Hypothalamus (tissue), 51 donors: ENCODE measurements at regions not wholly inside any gene's neighbourhood (a gene's known extent, or its start where the extent isn't known, plus 50 kb on each side); places are given as distances from the start of the nearest gene placed in this dataset.
"Not testable (repeated sequence)": the region's sequence is repeated elsewhere in the genome, so short reads cannot be mapped to it uniquely, and the experiment has no call there.

Source experiments
- DNase-seq, 51 donors: peaks; one replicate each; lab custom pipeline; 2025; lab: John Stamatoyannopoulos, UW

DNA sequence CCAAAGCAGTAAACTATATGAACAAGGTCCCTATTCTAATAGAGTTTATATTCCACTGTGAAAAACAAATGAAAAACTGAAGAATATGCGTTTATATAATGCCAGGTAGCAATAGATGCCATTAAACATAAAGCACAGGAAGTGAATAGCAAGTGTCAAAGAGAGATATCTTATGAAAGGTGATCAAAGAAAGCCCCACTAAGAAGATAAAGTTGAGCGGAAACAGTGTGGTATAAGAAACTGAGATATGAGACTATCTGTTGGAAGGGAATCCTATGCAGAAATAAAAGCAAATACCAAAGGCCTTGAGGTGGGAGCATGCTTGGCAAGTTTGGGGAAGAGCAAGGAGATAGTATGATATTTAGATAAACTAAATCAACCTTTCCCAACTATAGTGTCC is 123.1 kb upstream of the FAR2 start:
- no peak for DNase-seq

DNA sequence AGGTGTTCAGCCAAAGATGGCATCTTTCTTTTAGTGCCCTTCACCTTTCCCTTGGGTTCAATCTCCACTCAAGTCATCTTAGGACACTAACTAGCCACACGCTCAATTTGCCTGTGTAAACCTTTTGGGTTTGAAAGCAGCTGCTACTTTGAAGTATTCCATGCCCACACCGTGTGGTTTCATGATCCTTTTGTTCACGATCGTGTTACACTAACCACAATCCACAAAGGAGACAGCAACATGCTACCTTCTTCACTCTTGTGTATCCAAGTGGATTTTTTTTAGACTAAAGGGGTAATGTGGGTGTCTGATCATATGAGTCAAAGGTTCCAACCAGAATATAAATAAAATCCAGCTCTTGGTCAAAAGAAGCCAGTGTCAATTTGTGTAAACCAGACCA is 122.7 kb upstream of the FAR2 start:
- no peak for DNase-seq

DNA sequence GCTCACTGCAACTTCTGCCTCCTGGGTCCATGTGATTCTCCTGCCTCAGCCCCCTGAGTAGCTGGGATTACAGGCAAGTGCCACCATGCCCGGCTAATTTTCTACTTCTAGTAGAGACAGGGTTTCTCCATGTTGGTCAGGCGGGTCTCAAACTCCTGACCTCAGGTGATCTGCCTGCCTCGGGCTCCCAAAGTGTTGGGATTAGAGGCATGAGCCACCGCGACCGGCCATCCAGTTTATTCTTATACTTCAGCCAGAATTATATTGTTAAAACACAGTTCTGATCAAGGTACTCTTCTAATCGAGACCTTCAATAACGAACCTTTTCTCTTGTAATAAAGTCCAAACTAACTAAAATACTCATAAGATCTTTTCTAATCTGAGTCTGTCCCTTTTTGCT is 119.6 kb upstream of the FAR2 start:
- DNase-seq = not testable (repeated sequence)

DNA sequence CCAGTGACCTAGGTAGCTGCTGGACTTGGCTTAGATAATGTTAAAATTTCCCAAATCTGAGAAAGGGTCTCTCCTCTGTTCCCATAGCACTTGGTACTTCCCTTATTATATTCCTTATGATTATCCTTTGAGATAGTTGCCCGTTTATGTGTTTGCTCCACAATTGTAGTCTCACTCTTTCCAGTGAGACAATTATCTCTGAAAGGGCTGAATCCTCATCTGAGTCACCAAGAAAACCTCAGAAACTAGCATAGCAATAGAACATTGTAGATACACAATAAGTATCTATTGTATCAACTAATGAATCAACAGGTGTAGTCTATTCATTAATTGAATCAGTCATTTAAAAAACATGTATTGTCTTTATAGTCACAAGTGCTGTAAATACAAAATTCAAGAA is 119.1 kb upstream of the FAR2 start:
- no peak for DNase-seq

DNA sequence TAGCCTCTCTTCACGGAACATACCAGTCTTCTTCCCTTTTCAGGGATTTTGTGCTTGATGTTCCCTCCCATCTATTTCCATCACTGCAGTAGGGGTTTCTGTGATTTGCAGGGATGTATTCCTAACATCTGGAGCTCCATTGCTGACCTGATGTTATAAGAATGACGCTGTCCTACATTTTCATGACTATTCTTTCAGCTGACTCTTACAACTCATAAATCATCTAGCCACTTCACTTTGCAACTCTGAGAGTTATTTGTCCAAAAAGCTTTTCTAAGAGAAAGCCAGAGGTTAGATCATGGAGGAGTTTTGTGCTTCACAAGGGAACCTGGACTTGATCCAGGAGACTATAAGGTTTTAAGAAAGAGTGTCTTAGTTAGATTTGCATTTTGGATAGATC is 116.6 kb upstream of the FAR2 start:
- DNase-seq = no peak

DNA sequence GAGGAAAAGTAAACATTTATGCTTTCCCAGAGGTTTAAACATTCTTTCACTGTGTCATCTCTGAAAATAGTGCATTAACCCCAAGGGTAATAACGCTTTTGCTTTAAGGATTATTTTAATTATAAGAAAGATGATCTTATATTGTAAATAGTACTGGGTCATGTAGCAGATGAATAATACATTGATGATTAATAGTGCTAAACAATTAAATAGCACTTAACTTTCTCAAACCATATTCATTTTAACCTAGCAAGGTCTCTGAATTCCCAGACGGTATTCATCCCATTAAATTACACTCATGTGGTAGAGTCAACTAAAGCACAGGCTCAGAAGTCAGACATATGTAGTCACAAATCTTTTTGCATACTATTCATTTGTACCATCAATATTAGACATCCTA is 115.6 kb upstream of the FAR2 start:
- no peak for DNase-seq

DNA sequence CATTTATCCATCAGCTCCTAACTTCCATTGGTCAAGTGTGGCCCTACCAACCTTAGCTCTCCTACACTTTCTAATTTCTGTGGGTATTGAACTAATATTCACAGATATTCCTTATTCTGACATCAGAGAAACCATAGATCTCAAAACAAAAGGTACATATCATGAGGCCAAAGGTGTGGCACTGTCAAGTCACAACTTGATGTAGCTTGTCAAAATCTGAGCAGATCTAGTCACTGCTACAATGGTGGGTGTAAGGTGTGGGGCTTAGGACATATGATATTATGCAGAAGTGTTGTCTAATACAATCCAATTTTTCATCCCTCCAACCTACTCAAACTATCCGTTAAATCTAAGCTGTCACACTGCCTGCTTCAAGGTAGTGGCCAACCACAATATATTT is 114.0 kb upstream of the FAR2 start:
- no peak for DNase-seq

DNA sequence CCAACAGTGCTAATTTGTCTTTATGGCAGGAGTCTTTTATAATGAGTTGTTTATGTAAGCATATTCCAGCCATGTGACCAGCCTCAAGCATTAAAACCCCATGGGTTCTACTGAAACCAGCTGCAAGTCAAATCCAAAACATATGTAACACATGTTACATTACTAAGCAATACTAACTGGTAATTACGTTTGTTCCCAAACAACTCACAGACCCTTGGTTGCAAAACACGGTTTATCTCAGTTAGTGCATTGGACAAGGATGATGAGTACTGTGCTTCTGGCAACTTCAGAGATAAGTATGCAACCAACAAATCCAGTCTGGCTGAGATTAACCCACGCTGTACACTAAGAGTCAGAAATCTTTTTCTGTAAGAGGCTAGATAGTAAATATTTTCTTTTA is 110.1 kb upstream of the FAR2 start:
- no peak for DNase-seq

DNA sequence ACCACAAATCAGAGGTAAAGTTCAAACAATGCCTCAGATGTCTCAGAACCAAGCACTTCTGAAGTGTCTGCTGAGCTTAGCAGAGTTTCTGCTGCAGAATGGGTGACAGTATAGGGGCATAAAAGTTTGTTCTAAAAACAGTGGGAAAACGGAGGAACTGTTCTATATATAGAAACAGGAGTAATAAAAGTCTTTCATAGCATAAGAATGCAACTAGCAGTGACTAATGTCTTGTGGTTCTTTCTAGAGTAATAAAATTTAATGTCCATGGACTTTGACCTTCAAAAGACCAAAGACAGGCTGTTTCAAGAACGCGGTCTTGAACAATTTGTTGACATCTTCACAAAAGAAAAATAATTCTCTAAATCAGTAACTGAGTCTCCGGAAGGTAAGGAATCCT is 107.5 kb upstream of the FAR2 start:
- DNase-seq = no peak

DNA sequence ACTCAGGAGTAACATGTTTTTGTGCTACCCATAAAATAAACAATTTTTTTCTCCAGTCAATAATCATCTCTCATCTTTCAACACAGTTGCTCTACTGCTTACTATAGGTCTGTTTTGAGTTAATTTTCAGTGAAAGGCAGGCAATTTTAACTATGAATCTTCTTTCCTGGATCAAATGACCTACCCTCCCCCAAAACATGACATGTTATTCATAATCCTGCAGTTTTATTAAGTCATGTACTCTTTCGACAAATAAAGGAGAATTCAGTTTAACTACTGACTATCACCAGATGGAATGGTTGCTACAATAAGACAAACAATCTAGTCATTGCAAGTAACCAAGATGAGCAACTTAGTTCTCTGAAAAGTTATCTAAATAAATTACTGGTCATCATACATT is 106.0 kb upstream of the FAR2 start:
- no peak for DNase-seq

DNA sequence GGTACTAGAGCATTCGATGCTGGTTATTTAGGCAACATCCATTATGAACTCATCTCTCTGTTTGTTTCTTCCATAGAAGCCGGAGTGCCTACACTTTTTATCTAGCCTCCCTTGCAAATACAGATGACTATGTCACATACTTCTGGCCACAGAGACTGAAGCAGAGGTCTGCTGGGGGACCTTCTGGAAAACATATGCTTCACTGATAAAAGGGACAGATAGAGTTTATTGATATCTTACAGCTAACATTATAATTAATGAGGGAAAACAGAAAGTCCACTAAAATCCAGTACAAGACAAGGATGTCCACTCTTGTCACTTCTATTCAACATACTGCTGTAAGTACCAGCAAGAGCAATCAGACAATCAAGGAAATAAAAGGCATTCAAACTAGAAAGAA is 104.3 kb upstream of the FAR2 start:
- no peak for DNase-seq

DNA sequence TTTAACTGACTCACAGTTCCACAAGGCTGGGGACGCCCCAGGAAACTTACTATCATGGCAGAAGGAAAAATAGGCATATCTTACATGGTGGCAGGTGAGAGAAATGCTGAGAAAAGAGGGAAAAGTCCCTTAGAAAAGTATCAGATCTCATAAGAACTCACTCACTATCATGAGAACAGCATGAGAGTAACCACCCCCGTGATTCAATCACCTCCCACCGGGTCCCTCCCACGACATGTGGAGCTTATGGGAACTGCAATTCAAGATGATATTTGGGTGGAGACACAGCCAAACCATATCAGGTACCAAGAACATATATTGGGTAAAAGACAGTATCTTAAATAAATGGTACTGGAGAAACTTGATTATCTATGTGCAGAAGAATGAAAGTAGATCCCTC is 100.3 kb upstream of the FAR2 start:
- DNase-seq = no peak

DNA sequence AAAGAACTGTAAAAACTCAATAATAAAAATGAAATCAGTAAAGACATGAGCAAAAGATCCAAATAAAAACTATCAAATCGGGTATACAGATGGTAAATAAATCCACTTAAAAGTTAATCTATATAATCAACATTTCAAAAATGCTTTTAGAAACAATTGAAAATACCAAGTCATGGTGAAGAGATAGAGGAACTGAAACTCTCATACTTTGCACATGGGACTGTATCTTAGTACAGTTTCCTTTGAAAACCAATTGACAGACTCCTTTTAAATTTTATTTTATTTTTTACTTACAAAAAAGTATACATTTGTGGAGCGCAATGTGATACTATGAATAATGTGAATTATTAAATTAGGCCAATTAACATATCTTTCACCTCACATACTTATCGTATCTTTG is 98.6 kb upstream of the FAR2 start:
- DNase-seq = no peak

DNA sequence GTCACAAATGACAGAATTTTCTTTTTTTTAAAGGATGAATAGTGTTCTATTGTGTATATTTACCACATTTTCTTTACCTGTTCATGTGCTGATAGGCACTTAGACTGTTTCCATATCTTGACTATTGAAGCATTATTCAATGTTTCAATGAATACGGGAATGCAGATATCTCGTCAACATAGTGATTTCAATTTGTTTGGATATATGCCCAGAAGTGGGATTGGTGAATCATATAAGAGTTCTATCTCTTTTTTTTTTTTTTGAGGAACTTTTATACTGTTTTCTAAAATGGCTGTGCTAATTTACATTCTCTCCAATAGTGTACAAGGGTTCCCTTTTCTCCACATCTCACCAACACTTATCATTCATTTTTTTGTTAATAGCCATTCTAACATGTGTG is 97.9 kb upstream of the FAR2 start:
- DNase-seq = no peak

DNA sequence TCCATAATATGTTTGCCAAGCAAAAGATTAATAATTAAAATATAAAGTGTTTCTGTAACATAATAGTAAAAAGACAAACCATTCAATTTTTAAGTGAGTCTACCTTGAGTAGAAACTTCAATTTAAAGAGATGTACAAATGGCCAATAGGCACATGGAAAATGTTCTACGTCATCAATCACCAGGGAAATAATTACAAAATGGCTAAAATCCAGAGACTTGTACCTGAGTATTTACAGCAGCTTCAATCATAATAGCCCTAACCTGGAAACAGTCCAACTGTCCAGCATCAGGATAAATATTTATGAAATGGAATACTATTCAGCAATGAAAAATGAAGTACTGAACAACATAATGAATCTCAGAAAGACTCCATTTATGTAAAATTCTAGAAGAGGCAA is 95.5 kb upstream of the FAR2 start:
- DNase-seq = no peak

DNA sequence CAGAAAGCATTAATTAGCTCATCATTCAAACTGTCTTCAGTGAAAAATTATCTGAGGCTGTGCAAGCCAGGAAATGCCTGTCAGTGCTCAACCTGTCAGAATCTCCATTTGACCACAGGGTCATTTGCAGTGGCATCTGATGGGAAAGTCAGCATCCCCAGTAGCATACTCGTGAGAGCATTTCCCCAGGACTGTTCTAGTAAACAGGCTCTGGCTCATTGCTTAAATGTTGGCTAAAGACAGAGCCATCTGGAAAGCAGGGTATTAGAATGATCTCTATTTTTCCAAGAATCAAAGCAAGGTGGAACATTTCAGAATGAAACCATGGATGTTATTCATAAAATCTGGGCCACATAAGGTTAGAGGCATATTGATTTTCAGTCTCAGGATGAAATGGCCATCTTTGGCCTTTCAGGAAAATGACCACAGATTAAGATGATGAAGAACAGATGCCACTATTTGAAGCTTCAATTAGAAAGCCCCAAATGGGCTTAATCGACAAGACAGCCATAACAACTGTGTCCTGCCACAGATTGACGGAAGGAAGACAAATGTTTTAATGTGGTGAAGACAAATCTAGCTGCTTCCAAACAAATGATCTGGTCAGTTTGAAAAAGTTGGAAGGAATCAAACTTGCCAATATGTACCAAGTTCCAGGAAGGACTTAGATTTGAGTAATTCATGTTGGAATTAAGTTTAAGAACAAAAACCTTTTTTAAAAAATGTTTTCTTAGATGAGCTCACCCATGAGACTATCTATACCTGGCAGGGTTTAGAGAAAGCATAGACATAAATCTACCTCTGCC is 94.0 kb upstream of the FAR2 start:
- peak in 1 of 51 donors; percentile 2 for DNase-seq

DNA sequence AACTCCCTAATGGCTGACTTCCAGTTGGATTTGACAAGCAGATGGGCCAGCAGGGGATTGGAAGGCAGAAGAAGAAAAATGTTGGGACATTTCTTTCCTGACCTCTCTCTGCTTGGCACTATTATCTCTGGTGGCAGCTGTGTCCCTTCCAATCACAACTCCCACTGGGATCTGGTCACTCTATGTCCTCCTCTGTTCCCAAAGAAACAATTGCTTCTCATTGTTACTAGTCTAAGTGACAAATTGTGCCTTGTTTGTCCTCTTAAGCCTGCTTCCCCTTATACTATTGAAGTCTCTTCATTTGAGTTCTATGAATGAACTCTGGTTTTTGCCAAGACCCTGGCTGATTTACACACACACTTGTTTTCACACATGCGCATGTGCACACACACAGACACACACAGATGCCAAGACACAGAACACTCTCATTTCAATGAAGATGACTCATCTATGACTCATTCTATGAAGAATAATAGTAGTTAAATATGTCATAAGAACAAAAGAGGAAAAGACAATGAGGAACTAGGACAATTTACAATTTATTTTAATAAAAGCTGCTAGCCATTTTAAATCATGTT is 83.0 kb upstream of the FAR2 start:
- peak in 44 of 51 donors; percentile 1 to 97 (median 60) for DNase-seq

DNA sequence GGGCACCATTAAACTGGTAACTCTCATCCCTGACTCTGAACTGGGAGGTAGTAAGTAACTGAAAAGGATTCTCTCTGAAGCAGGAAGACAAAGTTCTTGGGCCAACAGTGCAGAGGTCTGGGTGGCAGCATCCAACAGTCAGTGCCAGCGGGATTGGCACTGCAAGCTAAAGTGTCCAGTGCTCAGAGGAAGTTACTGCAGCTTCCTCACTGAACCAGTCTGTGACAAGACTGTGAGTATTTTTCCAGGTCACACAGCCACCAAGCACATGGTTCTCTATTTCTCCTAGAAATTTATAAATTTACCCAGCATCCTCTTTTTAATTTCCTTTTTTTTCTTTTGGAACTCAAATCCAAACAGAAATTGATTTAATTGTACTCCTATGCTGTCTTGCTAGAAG is 81.6 kb upstream of the FAR2 start:
- DNase-seq = peak in 2 of 51 donors; percentile 3 to 16

DNA sequence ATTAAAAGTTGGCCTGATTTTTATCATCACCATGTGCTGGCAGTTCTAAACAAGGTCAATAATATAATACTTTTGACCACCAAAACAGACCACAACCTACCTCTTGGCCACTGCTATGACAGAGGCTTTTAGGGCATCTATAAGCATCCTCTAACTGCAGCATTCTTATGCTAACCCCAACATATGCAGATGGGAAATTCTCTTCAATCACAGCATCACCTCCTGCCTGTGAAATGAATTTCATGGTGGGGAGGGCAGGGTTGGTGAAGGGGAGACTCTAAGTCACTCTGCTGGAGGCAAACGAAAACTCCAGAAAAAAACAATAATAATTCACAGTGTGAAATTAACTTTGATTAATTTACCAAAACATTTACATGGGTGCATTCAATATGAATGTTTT is 78.8 kb upstream of the FAR2 start:
- no peak for DNase-seq

DNA sequence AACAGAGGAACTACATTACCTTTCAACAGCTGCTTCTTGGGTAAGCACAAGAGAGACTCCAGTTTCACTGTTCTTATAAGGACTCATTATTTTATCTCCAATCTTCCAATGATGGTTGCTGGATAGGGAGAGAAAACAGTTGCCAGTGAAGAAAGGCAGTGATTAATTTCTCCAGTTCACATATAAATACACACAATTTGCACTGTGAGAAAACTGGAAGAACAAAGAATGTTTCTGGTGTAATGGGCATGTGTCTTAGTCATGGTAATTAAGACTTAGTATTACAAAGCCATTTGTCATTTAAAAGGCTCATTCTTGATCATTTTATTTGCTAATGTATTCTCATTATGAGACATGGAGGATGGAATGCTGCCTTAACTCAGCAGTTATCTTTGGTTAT is 78.0 kb upstream of the FAR2 start:
- no peak for DNase-seq

DNA sequence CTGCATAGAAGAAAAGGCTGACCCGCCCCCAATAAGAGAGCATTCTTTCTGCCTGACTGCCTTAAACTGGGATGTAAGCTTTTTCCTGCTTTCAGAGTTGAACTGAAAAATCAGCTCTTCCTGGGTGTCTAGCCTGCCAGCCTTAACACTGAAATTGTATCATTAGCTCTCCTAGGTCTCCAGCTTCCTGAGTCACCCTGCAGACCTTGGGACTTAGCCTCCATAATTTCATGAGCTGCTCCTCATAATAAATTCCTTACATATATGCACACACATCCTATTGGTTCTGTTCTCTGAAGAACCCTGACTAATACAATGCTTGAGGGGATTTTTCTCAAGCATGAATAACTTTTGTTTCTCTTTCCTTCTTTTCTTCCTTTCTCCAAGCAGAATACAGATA is 76.4 kb upstream of the FAR2 start:
- no peak for DNase-seq

DNA sequence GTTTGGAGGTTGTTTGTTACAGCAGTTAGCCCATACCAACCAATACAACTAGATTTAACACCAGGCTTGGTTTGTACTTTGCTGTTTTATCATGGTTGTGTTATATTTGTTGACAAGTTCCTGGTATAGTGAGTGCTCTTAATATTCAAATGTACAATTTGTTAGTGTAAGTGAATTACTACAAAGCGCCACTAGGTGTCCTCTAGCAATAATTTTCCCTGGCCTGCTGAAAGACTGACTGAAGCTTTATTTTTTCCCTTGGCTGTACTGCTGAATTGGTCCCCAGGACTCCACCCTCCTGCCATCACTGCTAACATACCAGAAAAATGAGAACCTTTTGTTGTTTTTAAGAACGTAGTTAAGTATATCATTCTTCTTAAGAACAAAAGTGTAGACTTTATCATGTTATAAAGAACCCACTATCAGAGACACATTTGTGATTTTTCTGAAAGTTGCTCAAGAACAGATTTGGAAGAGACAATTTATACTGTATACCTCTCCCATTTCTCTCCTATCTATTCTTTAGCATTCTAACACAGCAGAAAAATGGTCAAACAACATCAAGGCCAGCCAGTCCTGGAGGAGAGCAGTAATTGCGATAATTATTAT is 75.3 kb upstream of the FAR2 start:
- DNase-seq = peak in 9 of 51 donors; percentile 3 to 60 (median 10)
